ENCODE measurements at regions not wholly inside any gene's neighbourhood (a gene's known extent, or its start where the extent isn't known, plus 50 kb on each side); places are given as distances from the start of the nearest gene placed in this dataset.

GRCh38 chr9:134275375-134275774 lies 50.9 kb upstream of the RXRA start:
- H3K36me3 ChIP-seq, result no peaks in the 10 kb centered on the region
- H3K27me3 ChIP-seq, result no peaks in the 10 kb centered on the region
- peaks cover 0 to 21% of the 10 kb centered on the region in 2 donors for H3K4me1 ChIP-seq
- no peak overlapping the region for H3K27ac ChIP-seq
- H3K9me3 ChIP-seq, result no peaks in the 10 kb centered on the region
- DNase-seq, result no peak
- H3K4me3 ChIP-seq (replicated peaks in 1 of 3), result no peak overlapping the region
- intact Hi-C loops (cut with DNase I), result no loop called here
- no peak for TF ChIP-seq CTCF (IDR thresholded peaks at IDR 0.05)
- no peak for TF ChIP-seq POLR2A (IDR thresholded peaks at IDR 0.05)
- 49 to 66% methylated on average over 9 of the region's 9 CpGs for WGBS, 2 donors

DNA sequence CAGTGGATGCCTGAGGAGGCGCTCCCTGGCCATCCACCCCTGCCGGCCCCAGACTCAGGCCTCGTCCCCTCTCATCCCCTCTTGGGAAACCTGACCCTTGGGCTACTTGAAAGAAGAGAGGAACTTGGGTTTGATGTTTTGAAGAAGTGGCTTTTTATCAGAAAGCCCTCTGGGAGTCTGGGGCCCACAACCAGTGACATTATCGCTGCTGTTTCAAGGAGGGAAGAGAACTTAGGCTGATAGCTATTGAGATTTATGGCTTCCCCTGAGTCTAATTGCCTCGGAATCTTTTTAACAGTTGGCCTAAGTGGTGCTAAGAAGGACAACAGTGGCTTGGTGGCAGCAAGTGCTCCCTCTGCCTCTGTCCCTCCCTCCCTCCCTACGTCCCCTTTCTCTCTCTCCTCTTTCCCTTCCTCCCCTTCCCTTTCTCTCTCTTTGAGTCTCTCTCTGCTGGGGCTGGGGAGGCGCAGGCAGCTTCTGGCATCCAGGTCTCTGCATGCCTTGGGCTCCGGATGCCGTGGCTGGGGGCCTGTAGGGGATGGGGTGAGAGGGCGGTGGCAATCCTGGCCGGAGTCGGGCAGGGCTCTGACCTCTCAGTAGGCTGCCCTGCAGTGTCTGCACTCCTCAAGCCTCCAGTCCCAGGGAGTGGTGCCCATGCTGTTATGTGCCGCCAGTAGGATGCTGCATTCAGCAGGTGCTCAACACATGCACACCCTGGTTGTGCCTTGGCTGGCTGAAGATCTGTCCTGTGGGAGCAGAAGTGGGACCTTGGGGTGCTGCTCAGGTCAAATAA lies 49.6 kb upstream of the RXRA start:
- H3K4me3 ChIP-seq (replicated peaks in 1 of 3), result no peak overlapping the region
- peaks cover 0 to 10% of the 10 kb centered on the region in 2 donors for H3K4me1 ChIP-seq
- intact Hi-C loops (cut with DNase I), result no loop called here
- TF ChIP-seq POLR2A (IDR thresholded peaks at IDR 0.05) (no peak), CTCF (IDR thresholded peaks at IDR 0.05) (no peak)
- no peak for DNase-seq
- no peak overlapping the region for H3K27ac ChIP-seq
- no peaks in the 10 kb centered on the region for H3K9me3 ChIP-seq
- no peaks in the 10 kb centered on the region for H3K27me3 ChIP-seq
- H3K36me3 ChIP-seq, result no peaks in the 10 kb centered on the region
- 63 to 68% methylated on average over 12 of the region's 13 CpGs for WGBS, 2 donors

Data from thyroid gland (tissue), 4 donors.